IMR-90 (cell line): ENCODE measurements at regions not wholly inside any gene's neighbourhood (a gene's known extent, or its start where the extent isn't known, plus 50 kb on each side); places are given as distances from the start of the nearest gene placed in this dataset.

Experiments
- CTCF ChIP-seq: conservative IDR thresholded peaks from 2 replicates; pipeline ENCODE4 v1.5.1; 2012; ENCODE audit warnings: mild to moderate bottlenecking, low read depth, low read length, improper control_type of control experiment
- FOS ChIP-seq: fragments of 150-350 bp; IDR thresholded peaks from 2 replicates; pipeline ENCODE4 v1.6.1; 2016; ENCODE audit warnings: low read depth, low read length
- POLR2A ChIP-seq: IDR thresholded peaks from 2 replicates; pipeline ENCODE4 v1.6.1; 2012; ENCODE audit warnings: mild to moderate bottlenecking, low read depth, low read length

GRCh38 chr12:113598815-113599406 is 127.2 kb upstream of the LHX5 start:
- TF ChIP-seq POLR2A (no peak), CTCF (no peak), FOS (no peak)
